Ovary (tissue), 7 donors: ENCODE measurements at regions not wholly inside any gene's neighbourhood (a gene's known extent, or its start where the extent isn't known, plus 50 kb on each side); places are given as distances from the start of the nearest gene placed in this dataset.

ENCODE experiments used
- DNase-seq, 5 donors: peaks; one replicate each; pipeline ENCODE4 v3.0.0-alpha.2; 2019 to 2020
- H3K27ac ChIP-seq, 2 donors: fragments of 200-600 bp; one replicate each; pipeline versions ENCODE4 v1.5.1 to v1.8.0; 2019 to 2022
- H3K27me3 ChIP-seq: fragments of 200-600 bp; one replicate; pipeline ENCODE4 v1.8.0; 2022
- H3K36me3 ChIP-seq: fragments of 200-600 bp; sonication (generic); one replicate; pipeline ENCODE4 v1.5.1; 2019
- H3K4me1 ChIP-seq: one replicate; pipeline ENCODE4 v1.8.1; 2013; ENCODE audit warnings: mild to moderate bottlenecking, moderate library complexity; ENCODE audit not compliant: insufficient read depth
- H3K4me3 ChIP-seq: fragments of 200-600 bp; sonication (generic); one replicate; pipeline ENCODE4 v1.5.1; 2017
- H3K9me3 ChIP-seq, 2 donors: fragments of 200-600 bp in 1 of 2; sonication (generic) in 1 of 2; one replicate each; pipeline versions ENCODE4 v1.5.1 to v1.8.1; 2013 to 2019; ENCODE audit warnings: mild to moderate bottlenecking in 1 of 2, moderate library complexity in 1 of 2
- EP300 ChIP-seq: sonication (generic); formaldehyde crosslinking; IDR thresholded peaks from one replicate; pipeline ENCODE4 v1.6.1; 2017; ENCODE audit warnings: antibody characterized with exemption
- POLR2A ChIP-seq: fragments of 450-650 bp; IDR thresholded peaks from one replicate; pipeline ENCODE4 v1.6.1; 2017; ENCODE audit warnings: antibody characterized with exemption, mild to moderate bottlenecking, moderate library complexity
- WGBS, 3 donors: extraction: QIAGEN DNeasy Blood & Tissue Kit in 1 of 3; methylation state at CpG; one replicate each; pipeline versions ENCODE4 v1.1.5 to v1.1.7; 2013 to 2017; 5-methylcytosine and 5-hydroxymethylcytosine counted together
- intact Hi-C, 4 donors: fragments of 100-400 bp; cut with DNase I; formaldehyde crosslinking; loops; one replicate each; pipeline versions ENCODE4 v1.11.0 to v1.15.1; 2022 to 2023
- TF ChIP-seq, protein P1 (sequence below), 3 donors: fragments of 450-650 bp in 2 of 3; fragments of 200-600 bp in 1 of 3; IDR thresholded peaks; one replicate each; pipeline versions ENCODE4 v1.5.1 to v1.8.0; 2016 to 2022; ENCODE audit warnings: antibody characterized with exemption in 3 of 3, mild to moderate bottlenecking in 1 of 3
- donor health status: DM: no; HTN: no; CAD: no; lungs with moderate emphysema.
- donor health status: DM: no; HTN: no; CAD: no.
- donor health status: Bipolar disorder and iron deficiency.
- donor health status: DM: no; HTN: no; CAD: no.
- donor health status: DM: yes; HTN: yes; CAD: no.

- no peak for DNase-seq
- WGBS, 3 donors: 57 to 69% (median 67%) methylated on average over 3 of the region's 3 CpGs
- H3K27ac ChIP-seq: no peak overlapping the region
- H3K27me3 ChIP-seq: no peaks in the 10 kb centered on the region
- intact Hi-C loops: no loop called here
- TF ChIP-seq POLR2A: no peak
- TF ChIP-seq EP300: no peak
- TF ChIP-seq, protein P1, sequence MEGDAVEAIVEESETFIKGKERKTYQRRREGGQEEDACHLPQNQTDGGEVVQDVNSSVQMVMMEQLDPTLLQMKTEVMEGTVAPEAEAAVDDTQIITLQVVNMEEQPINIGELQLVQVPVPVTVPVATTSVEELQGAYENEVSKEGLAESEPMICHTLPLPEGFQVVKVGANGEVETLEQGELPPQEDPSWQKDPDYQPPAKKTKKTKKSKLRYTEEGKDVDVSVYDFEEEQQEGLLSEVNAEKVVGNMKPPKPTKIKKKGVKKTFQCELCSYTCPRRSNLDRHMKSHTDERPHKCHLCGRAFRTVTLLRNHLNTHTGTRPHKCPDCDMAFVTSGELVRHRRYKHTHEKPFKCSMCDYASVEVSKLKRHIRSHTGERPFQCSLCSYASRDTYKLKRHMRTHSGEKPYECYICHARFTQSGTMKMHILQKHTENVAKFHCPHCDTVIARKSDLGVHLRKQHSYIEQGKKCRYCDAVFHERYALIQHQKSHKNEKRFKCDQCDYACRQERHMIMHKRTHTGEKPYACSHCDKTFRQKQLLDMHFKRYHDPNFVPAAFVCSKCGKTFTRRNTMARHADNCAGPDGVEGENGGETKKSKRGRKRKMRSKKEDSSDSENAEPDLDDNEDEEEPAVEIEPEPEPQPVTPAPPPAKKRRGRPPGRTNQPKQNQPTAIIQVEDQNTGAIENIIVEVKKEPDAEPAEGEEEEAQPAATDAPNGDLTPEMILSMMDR (IDR thresholded peaks at IDR 0.05): no peak
- no peaks in the 10 kb centered on the region for H3K9me3 ChIP-seq
- no peak overlapping the region for H3K4me3 ChIP-seq
- H3K36me3 ChIP-seq: no peaks in the 10 kb centered on the region
- H3K4me1 ChIP-seq: no peaks in the 10 kb centered on the region
Observed at GRCh38 chr4:163611182-163611581, 116.7 kb downstream of the TMA16 start.

GRCh38 chr4:163611784-163612445 is 117.4 kb downstream of the TMA16 start:
- H3K36me3 ChIP-seq: no peaks in the 10 kb centered on the region
- H3K9me3 ChIP-seq: no peaks in the 10 kb centered on the region
- 75 to 90% (median 81%) methylated on average over 2 of the region's 2 CpGs for WGBS, 3 donors
- no peaks in the 10 kb centered on the region for H3K4me1 ChIP-seq
- no peak overlapping the region for H3K27ac ChIP-seq
- no peaks in the 10 kb centered on the region for H3K27me3 ChIP-seq
- DNase-seq: no peak
- TF ChIP-seq, protein P1 (IDR thresholded peaks at IDR 0.05): no peak
- TF ChIP-seq POLR2A (no peak), EP300 (no peak)
- H3K4me3 ChIP-seq: no peak overlapping the region
- intact Hi-C loops: no loop called here

DNA sequence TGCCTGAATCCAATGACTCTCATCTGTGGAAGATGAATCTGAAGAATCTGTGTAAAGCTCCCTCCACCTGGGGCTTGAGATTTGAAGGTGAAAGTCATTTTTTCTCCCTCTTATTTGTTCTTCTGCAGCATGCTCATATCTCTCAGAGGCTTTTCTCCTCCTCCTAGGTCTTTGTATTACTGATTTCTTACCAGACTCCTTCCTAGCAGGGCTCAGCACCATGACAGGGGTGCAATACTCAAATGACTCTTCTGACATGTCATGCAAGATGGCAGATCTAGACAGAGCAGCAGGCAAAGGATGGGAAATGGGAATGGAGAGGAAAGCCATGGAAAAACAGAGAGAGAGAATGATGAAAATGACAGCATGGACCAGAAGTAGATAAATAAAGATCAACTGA is 118.3 kb downstream of the TMA16 start:
- H3K9me3 ChIP-seq: no peaks in the 10 kb centered on the region
- H3K4me3 ChIP-seq: no peak overlapping the region
- no peak for TF ChIP-seq POLR2A
- TF ChIP-seq, protein P1 (IDR thresholded peaks at IDR 0.05): no peak
- no peak for TF ChIP-seq EP300
- intact Hi-C loops: no loop called here
- no peaks in the 10 kb centered on the region for H3K36me3 ChIP-seq
- no peaks in the 10 kb centered on the region for H3K27me3 ChIP-seq
- H3K4me1 ChIP-seq: no peaks in the 10 kb centered on the region
- no peak for DNase-seq
- H3K27ac ChIP-seq: no peak overlapping the region

GRCh38 chr4:163613383-163613782 is 118.9 kb downstream of the TMA16 start:
- WGBS, 3 donors: 69 to 75% (median 70%) methylated on average over 3 of the region's 3 CpGs
- intact Hi-C loops: no loop called here
- Histone ChIP-seq H3K27me3 (no peaks in the 10 kb centered on the region), H3K4me1 (no peaks in the 10 kb centered on the region), H3K36me3 (no peaks in the 10 kb centered on the region), H3K27ac (no peak overlapping the region), H3K4me3 (no peak overlapping the region), H3K9me3 (no peaks in the 10 kb centered on the region)
- TF ChIP-seq EP300 (no peak), POLR2A (no peak)
- TF ChIP-seq, protein P1 (IDR thresholded peaks at IDR 0.05): no peak
- DNase-seq: no peak
